ENCODE measurements at regions not wholly inside any gene's neighbourhood (a gene's known extent, or its start where the extent isn't known, plus 50 kb on each side); places are given as distances from the start of the nearest gene placed in this dataset.
"Not testable (repeated sequence)": the region's sequence is repeated elsewhere in the genome, so short reads cannot be mapped to it uniquely, and the experiment has no call there.

DNA sequence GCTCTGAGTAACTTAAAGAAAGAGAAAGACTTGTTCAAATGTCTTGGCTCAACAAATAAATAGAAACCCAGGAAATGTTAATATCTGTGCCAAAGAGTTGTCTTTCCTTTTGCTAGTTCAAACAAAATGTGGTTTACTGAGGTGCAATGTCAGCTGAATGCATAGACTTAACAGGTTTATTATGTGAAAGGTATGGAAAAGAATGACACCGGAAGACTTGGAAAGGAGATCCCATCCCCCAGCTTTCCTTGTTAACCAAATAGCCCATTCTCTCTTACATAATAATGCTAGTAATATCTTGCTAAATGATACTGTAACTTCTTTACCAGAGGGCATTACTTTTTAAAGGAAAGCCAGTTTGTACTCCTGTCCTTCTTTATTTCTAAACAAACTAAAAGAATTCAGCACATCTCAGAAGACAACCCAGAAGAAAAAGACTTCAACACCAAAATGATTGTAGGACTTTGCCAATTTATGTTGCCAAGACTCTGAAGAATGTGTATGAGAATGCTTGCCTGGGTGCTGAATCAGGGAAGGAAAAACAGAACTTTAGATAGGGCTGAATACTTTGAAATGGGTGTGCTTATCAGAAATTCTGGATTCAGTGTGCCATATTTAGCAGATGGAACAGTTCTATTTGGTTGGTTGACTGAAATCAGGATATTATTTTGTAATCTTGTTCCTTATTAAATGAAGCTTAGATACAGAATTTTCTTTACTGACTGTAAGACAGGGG is 344.1 kb downstream of the TMEM38B start:
- in situ Hi-C loops (cut with HindIII; ENCODE audit: low sequenced_read_pairs) = no loop called here

- in situ Hi-C loops (cut with HindIII; ENCODE audit: low sequenced_read_pairs) = no loop called here
Observed at GRCh38 chr9:106039151-106039935, 345.0 kb downstream of the TMEM38B start.

DNA sequence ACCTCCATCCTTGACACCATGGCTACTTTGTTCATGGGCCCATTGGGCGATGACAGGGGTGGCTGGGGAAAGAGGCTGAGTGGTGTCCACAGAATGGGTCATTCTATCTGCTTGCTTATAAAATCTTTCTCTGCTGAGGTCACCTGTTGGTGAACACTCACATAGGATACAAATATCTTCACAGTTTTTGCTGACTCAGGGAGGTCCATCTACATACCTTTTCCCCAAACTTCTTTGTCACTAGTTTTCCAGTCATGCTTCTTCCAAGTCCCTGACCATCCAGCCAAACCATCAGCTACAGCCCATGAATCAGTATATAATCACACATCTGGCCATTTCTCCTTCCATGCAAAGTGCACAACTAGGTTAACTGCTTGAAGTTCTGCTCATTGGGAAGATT is 347.6 kb downstream of the TMEM38B start:
- in situ Hi-C loops (cut with HindIII; ENCODE audit: low sequenced_read_pairs) = not testable (repeated sequence)

GRCh38 chr9:106051545-106051944 is 357.2 kb downstream of the TMEM38B start:
- in situ Hi-C loops (cut with HindIII; ENCODE audit: low sequenced_read_pairs) = no loop called here

- in situ Hi-C loops (cut with HindIII; ENCODE audit: low sequenced_read_pairs) = no loop called here
Observed at GRCh38 chr9:106052166-106052565, 357.8 kb downstream of the TMEM38B start.

DNA sequence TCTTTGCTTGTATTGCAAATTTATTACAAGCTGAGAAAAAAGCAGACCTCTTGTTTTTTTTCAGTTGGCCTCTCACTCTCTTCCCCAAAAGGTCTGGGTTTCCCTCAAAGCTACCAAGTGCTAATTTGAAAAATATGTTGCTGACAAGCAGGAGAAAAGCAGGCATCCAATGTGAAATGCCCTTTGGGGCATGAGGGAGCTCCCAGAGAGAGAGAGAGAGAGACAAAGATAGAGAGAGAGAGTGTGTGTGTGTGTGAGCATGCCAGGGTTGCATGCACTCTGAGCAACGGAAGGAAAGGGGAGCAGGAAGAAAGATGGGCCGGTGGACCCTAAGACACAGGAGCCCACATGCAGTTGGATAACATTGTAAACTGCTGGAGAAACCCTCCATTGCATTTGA is 358.4 kb downstream of the TMEM38B start:
- in situ Hi-C loops (cut with HindIII; ENCODE audit: low sequenced_read_pairs) = no loop called here

DNA sequence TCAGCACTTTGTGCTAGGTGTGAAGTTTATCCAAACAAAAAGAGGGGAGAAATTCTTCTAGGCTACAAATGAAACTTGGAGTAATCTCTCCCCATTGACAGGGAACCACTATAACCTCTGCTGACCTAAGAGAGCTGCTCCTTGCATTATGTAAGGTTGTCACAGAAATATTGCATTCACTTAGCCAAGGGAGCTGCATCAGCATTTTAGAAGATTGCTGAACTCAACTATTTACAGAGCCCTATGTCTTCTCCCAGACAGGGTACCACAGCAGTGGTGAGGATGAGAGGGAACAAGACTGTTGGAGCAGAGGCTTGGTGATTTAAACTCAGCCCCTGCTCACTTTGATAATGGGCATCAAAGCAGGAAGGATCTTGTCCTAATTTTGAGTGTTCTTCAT is 362.0 kb downstream of the TMEM38B start:
- in situ Hi-C loops (cut with HindIII; ENCODE audit: low sequenced_read_pairs) = no loop called here

DNA sequence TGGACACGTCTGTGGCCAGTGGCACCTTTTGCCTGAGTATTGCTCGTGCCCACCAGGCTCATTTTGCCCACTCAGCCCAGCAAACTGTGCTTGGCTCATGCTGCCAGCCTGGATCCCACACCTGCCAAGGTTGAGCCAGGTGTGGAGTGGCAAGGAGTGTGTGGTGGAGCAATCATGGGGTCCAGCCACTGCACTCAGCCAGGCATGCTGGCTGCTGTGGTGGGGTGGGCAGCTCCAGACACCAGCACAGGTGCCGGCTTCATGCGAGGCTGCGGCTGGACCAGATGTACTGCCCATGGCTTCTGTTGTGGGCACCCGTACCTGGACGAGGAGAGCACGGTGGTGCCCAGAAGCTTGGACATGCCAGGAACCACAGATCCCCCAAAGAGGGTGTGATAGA is 364.1 kb downstream of the TMEM38B start:
- in situ Hi-C loops (cut with HindIII; ENCODE audit: low sequenced_read_pairs) = no loop called here

- in situ Hi-C loops (cut with HindIII; ENCODE audit: low sequenced_read_pairs) = no loop called here
Observed at GRCh38 chr9:106059886-106060285, 365.5 kb downstream of the TMEM38B start.

DNA sequence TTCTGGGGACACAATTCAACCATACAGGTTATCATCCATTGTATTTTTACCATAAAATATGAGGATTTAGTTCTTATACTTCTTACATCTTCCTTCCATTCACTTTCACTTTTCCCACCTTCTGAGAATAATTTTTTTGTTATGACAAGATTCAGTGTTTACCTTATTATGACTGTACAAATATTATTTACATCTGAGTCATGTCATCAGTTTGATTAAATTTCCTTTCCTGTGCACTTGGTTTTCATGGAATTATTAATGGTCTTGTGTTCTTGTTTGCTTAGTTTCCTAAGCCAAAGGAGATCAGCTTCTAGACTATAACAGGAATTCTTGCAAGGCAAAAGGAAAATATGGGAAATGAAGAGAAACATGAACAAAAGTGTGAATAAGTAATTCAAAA is 366.5 kb downstream of the TMEM38B start:
- in situ Hi-C loops (cut with HindIII; ENCODE audit: low sequenced_read_pairs) = no loop called here

DNA sequence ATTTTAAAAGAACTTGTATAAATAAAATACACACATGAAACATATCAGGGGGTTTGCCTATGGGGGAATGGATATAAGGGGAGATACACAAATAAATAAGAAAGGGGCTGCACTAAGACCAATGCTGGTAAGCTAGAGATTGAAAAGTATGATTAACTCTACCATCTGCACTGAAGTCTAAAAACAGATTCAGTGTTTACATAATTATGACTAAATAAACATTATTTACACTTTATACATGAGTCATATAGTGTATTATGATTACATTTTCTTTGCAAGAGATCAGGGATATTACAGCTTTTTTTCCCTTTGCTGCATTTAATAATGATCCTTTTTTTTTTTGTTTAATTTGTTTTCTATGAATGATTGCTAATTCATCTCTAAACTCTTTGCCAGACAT is 367.9 kb downstream of the TMEM38B start:
- in situ Hi-C loops (cut with HindIII; ENCODE audit: low sequenced_read_pairs) = no loop called here

DNA sequence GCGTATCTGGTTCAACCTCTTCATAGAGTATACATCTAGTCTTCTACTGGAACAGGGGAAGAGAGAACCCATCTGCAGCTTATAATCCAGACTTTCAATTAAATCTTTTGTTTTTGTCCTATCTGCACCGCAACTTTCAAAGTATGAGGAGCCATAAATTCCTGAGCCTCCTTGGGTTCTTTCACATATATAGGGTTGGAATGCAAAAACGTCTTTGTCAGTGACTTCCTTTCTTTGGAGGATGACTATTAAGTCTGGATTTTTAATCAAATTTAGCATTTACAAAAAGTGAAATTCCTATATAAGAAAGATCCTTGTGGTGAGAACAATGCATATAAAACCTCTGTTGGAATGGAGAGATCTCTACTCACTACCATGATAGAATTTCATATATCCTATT is 370.8 kb downstream of the TMEM38B start:
- in situ Hi-C loops (cut with HindIII; ENCODE audit: low sequenced_read_pairs) = no loop called here

DNA sequence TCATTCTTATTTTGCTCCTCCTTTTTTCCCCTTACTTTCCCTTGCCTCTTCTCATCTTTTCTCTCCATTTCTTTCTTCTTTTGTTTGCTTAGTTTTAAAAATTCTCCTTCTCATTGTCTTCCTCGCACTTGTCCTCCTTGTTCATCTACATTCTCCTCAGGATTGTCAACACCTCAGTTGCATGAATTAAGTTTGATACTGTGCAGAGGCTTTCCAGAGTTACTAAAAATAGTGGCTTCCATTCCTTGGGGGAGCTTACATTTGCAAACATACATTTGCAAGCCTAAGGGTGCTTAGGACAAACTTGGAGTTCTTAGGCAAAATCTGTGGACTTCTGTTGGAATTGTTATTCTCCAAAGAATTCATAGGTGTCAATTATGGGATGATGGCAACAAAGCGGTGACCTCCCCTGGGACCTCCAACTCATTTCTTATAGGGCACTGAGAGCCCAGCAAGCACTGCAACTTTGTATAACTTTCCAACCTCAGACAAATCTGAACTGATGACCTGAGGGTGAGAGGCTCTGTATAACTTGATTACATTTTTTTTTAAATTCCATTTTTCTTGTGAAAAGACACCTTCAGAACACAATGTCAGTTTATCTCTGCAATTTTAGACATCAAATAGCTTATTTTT is 371.4 kb downstream of the TMEM38B start:
- in situ Hi-C loops (cut with HindIII; ENCODE audit: low sequenced_read_pairs) = no loop called here

GRCh38 chr9:106066940-106067524 is 372.7 kb downstream of the TMEM38B start:
- in situ Hi-C loops (cut with HindIII; ENCODE audit: low sequenced_read_pairs) = no loop called here

DNA sequence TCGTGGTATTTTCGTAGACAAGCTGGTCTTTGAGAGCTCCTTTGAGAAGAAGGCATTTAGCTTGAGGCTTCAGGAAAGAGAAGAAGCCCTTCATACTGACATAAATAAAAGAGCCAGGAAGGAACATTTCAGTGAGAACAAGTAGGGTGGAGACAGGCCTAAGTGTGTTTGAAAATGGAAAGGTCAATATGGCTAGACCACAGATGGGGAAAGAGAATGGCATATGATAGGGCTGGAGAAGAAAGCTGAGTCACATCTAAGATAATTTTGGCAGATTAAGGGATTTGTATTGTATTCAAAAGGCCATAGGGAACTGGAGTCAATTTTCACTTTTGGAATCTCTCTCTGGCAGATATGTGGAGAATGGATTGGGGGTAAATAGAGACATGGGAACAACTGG is 374.9 kb downstream of the TMEM38B start:
- in situ Hi-C loops (cut with HindIII; ENCODE audit: low sequenced_read_pairs) = no loop called here

DNA sequence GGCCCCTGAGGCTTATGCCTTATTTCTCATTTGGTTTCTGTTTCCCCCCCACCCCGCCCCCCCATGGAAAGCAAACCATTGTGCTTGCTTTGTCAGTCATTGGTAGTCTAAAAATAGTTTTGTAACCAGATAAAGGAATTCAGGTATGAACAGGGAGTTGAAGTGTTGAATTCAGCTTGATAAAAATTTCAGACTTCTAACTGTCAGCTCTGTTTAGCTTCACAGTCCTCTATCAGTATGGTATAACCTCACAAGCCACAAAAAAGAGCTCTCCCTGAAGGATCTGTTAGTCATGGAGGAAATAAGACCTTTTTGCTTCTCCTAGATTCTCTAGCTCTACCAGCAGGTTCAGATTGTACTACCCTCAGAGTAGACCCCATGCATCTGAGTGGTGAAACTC is 378.1 kb downstream of the TMEM38B start:
- in situ Hi-C loops (cut with HindIII; ENCODE audit: low sequenced_read_pairs) = no loop called here

DNA sequence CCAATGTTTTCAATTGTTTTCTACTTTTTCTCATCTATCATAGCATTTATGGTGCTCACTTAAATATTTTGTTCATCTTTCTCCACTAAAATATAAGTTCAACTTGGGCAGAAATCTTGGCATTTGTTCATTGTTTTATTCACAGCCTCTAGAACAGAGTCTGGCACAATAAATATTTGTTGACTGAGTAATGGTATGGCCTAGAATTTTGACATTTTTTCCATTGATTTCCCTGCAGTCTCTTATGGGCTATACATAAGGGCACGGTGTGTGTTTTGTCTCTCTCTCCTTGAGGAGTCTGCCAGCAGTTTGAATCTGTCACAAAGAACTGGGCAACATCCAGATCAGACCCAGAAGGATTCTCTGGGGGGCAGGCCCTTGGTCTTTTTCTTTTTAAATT is 379.7 kb downstream of the TMEM38B start:
- in situ Hi-C loops (cut with HindIII; ENCODE audit: low sequenced_read_pairs) = no loop called here

DNA sequence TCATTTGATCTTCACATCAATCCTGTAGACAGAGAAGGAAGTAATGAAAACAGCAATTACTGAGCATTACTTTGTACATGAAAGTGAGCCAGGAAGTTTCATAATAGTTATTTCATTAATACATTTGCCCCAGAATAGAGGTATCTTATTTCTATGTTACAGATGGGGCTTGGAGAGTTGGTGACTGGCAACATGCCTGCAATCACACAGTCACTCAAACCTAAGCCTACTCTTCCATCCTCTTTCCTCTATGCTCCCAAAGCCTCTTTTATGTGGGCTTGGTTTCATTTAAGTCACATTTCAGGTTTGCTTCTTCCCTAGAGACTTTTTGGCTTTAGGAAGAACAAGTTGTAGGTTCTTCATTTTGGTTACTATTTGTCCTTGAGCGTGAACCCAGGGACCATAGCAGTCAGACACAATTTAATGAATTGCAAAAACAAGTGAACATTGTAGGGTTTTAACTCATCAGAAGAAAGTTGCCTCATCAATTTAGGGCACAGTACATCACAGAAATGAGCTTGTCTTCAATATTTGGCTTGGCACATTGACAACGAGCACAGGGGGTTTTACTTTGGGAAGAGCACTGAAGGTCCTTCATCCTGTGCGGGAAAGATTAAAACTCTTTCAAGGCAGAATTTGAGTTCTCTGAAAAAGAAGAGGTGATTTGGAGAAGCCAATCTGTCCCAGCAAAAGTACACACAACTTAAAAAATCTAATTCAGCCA is 381.1 kb downstream of the TMEM38B start:
- in situ Hi-C loops (cut with HindIII; ENCODE audit: low sequenced_read_pairs) = no loop called here

DNA sequence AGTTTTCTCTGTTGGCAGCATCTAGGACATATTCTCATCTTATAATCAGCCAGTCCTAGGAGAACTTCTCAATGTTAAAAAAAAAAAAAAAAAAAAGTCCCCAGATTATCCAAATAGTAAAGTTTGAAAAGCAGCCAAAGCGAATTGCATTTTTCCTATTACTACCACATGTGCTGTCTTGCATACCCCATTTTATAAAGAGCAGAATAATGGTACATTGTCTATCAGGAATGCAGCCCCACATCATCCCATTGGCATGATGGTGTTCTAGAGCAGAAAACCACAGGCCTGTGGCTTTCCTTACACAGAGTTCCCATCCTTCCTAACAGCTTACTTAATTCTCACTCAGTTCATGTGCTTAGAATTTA is 381.6 kb downstream of the TMEM38B start:
- in situ Hi-C loops (cut with HindIII; ENCODE audit: low sequenced_read_pairs) = no loop called here

- in situ Hi-C loops (cut with HindIII; ENCODE audit: low sequenced_read_pairs) = no loop called here
Observed at GRCh38 chr9:106076711-106077110, 382.4 kb downstream of the TMEM38B start.

DNA sequence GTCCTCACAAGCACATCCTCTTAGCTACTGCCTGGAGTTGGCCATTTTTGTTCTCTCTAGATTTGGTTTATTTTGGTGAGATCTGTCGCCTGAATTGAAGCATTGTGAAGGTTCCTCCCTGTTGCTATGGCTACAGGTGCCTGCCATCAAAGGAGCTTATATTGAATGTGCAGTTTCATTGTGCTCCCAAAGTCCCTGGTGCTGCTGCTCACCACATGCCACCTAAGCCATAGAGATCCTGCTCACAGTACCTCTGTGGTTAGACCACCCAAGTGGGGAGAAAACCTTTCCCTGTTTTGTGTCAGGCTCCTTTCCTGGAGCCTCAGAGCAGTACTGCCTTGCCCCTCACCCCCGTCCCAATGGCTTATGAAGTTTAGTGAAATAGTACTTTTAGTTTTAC is 383.4 kb downstream of the TMEM38B start:
- in situ Hi-C loops (cut with HindIII; ENCODE audit: low sequenced_read_pairs) = no loop called here
